ENCODE measurements at regions not wholly inside any gene's neighbourhood (a gene's known extent, or its start where the extent isn't known, plus 50 kb on each side); places are given as distances from the start of the nearest gene placed in this dataset.

DNA sequence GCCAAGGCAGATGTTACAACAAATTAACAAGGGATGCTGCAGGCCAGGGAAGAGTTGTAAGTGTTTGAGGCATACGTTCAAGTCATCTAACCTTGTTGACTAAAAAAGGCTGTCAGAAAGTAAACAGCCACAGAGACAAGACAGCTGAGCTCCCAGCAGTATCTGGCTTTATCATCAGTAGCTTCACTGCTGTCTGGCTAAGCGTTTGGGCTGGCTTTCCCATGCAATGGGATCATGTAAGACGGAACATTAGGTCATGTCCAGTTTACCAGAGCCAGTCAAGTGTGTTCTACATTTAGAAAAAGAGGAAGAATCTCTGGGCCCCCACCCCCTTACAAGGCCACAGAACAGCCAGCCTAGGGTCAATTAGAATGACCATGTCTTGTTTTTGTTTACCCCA, 51.3 kb upstream of the GSAP start:
- no peaks in the 10 kb centered on the region for H3K36me3 ChIP-seq (ENCODE audit: insufficient read depth, low read length)
- no peak overlapping the region for H3K4me2 ChIP-seq (ENCODE audit: low read depth, low read length, poor library complexity, severe bottlenecking)
- no peaks in the 10 kb centered on the region for H3K79me2 ChIP-seq (ENCODE audit: insufficient read depth, low read length)
- no peak overlapping the region for H3K4me3 ChIP-seq (ENCODE audit: low read length, poor library complexity, severe bottlenecking)
- no peak overlapping the region for H2AFZ ChIP-seq (ENCODE audit: low read length)
- H3K27me3 ChIP-seq (ENCODE audit: insufficient read depth, low read length, poor library complexity, severe bottlenecking), result no peaks in the 10 kb centered on the region
- no peaks in the 10 kb centered on the region for H3K9me3 ChIP-seq (ENCODE audit: insufficient read depth, low read depth, low read length)
- no peak overlapping the region for H3K9ac ChIP-seq (ENCODE audit: low read depth, low read length, poor library complexity, severe bottlenecking)
- no peaks in the 10 kb centered on the region for H3K4me1 ChIP-seq (ENCODE audit: insufficient read depth, low read length, poor library complexity, severe bottlenecking)
- no peaks in the 10 kb centered on the region for H3F3A ChIP-seq (ENCODE audit: low read depth)
- H4K20me1 ChIP-seq (ENCODE audit: insufficient read depth, low read length, poor library complexity, severe bottlenecking), result no peaks in the 10 kb centered on the region
- no peaks in the 10 kb centered on the region for H3K9me2 ChIP-seq (replicated peaks; ENCODE audit: low read depth, low read length)
- no peak for TF ChIP-seq EZH2phosphoT487 (IDR thresholded peaks at IDR 0.05; ENCODE audit: borderline replicate concordance)
- TF ChIP-seq, protein P1, sequence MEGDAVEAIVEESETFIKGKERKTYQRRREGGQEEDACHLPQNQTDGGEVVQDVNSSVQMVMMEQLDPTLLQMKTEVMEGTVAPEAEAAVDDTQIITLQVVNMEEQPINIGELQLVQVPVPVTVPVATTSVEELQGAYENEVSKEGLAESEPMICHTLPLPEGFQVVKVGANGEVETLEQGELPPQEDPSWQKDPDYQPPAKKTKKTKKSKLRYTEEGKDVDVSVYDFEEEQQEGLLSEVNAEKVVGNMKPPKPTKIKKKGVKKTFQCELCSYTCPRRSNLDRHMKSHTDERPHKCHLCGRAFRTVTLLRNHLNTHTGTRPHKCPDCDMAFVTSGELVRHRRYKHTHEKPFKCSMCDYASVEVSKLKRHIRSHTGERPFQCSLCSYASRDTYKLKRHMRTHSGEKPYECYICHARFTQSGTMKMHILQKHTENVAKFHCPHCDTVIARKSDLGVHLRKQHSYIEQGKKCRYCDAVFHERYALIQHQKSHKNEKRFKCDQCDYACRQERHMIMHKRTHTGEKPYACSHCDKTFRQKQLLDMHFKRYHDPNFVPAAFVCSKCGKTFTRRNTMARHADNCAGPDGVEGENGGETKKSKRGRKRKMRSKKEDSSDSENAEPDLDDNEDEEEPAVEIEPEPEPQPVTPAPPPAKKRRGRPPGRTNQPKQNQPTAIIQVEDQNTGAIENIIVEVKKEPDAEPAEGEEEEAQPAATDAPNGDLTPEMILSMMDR (conservative IDR thresholded peaks at IDR 0.05; ENCODE audit: low read length), result no peak

DNA sequence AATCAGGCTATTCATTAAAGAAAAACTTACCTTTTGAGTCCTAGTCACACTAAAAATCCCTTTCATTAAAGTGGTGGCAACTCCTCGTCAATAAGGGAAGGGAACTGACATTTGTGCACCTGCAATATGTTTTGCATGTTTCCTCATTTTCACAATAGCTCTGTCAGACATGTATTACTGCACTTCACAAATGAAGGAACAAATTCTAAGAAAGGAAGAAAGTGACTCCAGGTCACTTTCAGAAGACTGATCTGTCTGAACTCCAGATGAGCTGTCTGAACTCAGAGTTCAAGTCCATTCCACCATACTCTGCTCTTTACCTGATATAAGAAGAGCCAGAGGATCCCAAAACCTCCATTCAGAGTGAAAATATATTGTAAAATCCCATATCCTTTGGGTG, 50.3 kb upstream of the GSAP start:
- Histone ChIP-seq H3K4me3 (ENCODE audit: low read length, poor library complexity, severe bottlenecking) (no peak overlapping the region), H3K27me3 (ENCODE audit: insufficient read depth, low read length, poor library complexity, severe bottlenecking) (no peaks in the 10 kb centered on the region), H3K9me2 (replicated peaks; ENCODE audit: low read depth, low read length) (no peaks in the 10 kb centered on the region), H3K9me3 (ENCODE audit: insufficient read depth, low read depth, low read length) (no peaks in the 10 kb centered on the region), H3F3A (ENCODE audit: low read depth) (no peaks in the 10 kb centered on the region), H3K4me2 (ENCODE audit: low read depth, low read length, poor library complexity, severe bottlenecking) (no peak overlapping the region), H2AFZ (ENCODE audit: low read length) (no peak overlapping the region), H4K20me1 (ENCODE audit: insufficient read depth, low read length, poor library complexity, severe bottlenecking) (no peaks in the 10 kb centered on the region), H3K4me1 (ENCODE audit: insufficient read depth, low read length, poor library complexity, severe bottlenecking) (no peaks in the 10 kb centered on the region), H3K36me3 (ENCODE audit: insufficient read depth, low read length) (no peaks in the 10 kb centered on the region), H3K9ac (ENCODE audit: low read depth, low read length, poor library complexity, severe bottlenecking) (no peak overlapping the region), H3K79me2 (ENCODE audit: insufficient read depth, low read length) (no peaks in the 10 kb centered on the region)
- no peak for TF ChIP-seq EZH2phosphoT487 (IDR thresholded peaks at IDR 0.05; ENCODE audit: borderline replicate concordance)
- TF ChIP-seq, protein P1 (conservative IDR thresholded peaks at IDR 0.05; ENCODE audit: low read length), result no peak
